Psoas muscle (tissue), 7 donors: ENCODE measurements at regions not wholly inside any gene's neighbourhood (a gene's known extent, or its start where the extent isn't known, plus 50 kb on each side); places are given as distances from the start of the nearest gene placed in this dataset.

Experiments used
- ATAC-seq, 4 donors: fragments of 200-7000 bp; cut with Tn5 transposase; one replicate each; pipeline ENCODE4 v1.9.1; 2020; ENCODE audit warnings: moderate library complexity in 3 of 4, mild to moderate bottlenecking in 2 of 4
- DNase-seq, 2 donors: peaks; one replicate each; pipeline ENCODE4 v3.0.0-alpha.2; 2020
- H3K27ac ChIP-seq: fragments of 200-600 bp; one replicate; pipeline ENCODE4 v1.8.0; 2022
- H3K27me3 ChIP-seq, 3 donors: fragments of 200-600 bp in 1 of 3; one replicate each; pipeline versions ENCODE4 v1.6.1 to v1.8.0; 2013 to 2022; ENCODE audit warnings: low read length in 2 of 3, mild to moderate bottlenecking in 2 of 3, moderate library complexity in 1 of 3; ENCODE audit not compliant: insufficient read depth in 3 of 3
- H3K36me3 ChIP-seq, 2 donors: fragments of 200-600 bp in 1 of 2; one replicate each; pipeline versions ENCODE4 v1.6.1 to v1.8.0; 2013 to 2022; ENCODE audit warnings: low read depth in 1 of 2, mild to moderate bottlenecking in 1 of 2, moderate library complexity in 1 of 2; ENCODE audit not compliant: insufficient read depth in 1 of 2
- H3K4me1 ChIP-seq: fragments of 200-600 bp; one replicate; pipeline ENCODE4 v1.8.0; 2022
- H3K4me3 ChIP-seq: fragments of 200-600 bp; one replicate; pipeline ENCODE4 v1.8.0; 2022; ENCODE audit warnings: mild to moderate bottlenecking
- H3K9me3 ChIP-seq: fragments of 200-600 bp; one replicate; pipeline ENCODE4 v1.8.0; 2022
- CTCF ChIP-seq: fragments of 200-600 bp; IDR thresholded peaks from one replicate; pipeline ENCODE4 v1.8.0; 2022; ENCODE audit warnings: antibody characterized with exemption
- WGBS, 3 donors: extraction: QIAGEN DNeasy Blood & Tissue Kit; methylation state at CpG; one replicate each; pipeline versions ENCODE4 v1.1.6 to v1.1.7; 2013; 5-methylcytosine and 5-hydroxymethylcytosine counted together
- intact Hi-C, 2 donors: fragments of 100-400 bp; cut with DNase I; formaldehyde crosslinking; loops; one replicate each; pipeline versions ENCODE4 v1.11.0 to v1.14.2; 2022
- donor health status: healthy with polysubstance abuse.
- donor health status: DM: no; HTN: no; CAD: no; lungs with moderate emphysema.
- donor health status: Bipolar disorder and iron deficiency.
- donor health status: healthy.
- donor health status: DM: yes; HTN: yes; CAD: no.
- donor health status: DM: no; HTN: no; CAD: no.
- donor health status: DM: yes; HTN: yes; CAD: no.

GRCh38 chr2:45084361-45085020, 75.2 kb upstream of the SIX2 start:
- WGBS, 3 donors, result 68 to 76% (median 73%) methylated on average over 8 of the region's 8 CpGs
- no peaks in the 10 kb centered on the region for H3K9me3 ChIP-seq
- H3K27me3 ChIP-seq, result no peaks in the 10 kb centered on the region
- no peaks in the 10 kb centered on the region for H3K4me1 ChIP-seq
- intact Hi-C loops, result no loop called here
- ATAC-seq, result no peak
- H3K4me3 ChIP-seq, result no peak overlapping the region
- H3K27ac ChIP-seq, result no peak overlapping the region
- no peak for TF ChIP-seq CTCF
- no peaks in the 10 kb centered on the region for H3K36me3 ChIP-seq
- DNase-seq, result no peak

GRCh38 chr2:45083175-45083574, 73.9 kb upstream of the SIX2 start:
- H3K36me3 ChIP-seq, result no peaks in the 10 kb centered on the region
- no peaks in the 10 kb centered on the region for H3K27me3 ChIP-seq
- no peaks in the 10 kb centered on the region for H3K9me3 ChIP-seq
- 53 to 61% (median 58%) methylated on average over 4 of the region's 4 CpGs for WGBS, 3 donors
- ATAC-seq (no peak), DNase-seq (no peak)
- no peak overlapping the region for H3K4me3 ChIP-seq
- intact Hi-C loops, result no loop called here
- no peaks in the 10 kb centered on the region for H3K4me1 ChIP-seq
- no peak overlapping the region for H3K27ac ChIP-seq
- no peak for TF ChIP-seq CTCF

DNA sequence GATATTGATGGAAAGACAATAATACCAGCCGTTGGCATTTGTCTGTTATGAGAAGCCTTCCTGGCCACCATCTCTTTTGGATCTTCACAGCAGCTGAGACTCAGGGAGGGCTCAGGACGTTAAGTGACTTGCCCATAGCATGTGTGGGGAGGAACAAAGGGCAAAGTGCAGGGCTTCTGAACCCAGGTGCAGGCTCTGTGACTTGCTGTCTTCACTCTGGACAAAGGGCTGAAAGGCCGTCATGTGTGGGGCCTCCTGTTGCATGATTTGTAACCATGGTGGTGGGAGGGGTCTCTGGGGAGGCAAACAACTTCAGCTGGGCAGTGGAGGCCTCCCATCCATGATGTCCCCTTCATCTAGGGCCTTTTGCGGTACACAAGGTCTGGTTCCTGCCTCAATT, 65.5 kb upstream of the SIX2 start:
- TF ChIP-seq CTCF, result no peak
- intact Hi-C loops, result no loop called here
- no peak for DNase-seq
- Histone ChIP-seq H3K36me3 (no peaks in the 10 kb centered on the region), H3K4me1 (no peaks in the 10 kb centered on the region), H3K27me3 (no peaks in the 10 kb centered on the region), H3K4me3 (no peak overlapping the region), H3K9me3 (no peaks in the 10 kb centered on the region), H3K27ac (no peak overlapping the region)
- ATAC-seq, result no peak
- 82 to 87% (median 87%) methylated on average over 4 of the region's 4 CpGs for WGBS, 3 donors

DNA sequence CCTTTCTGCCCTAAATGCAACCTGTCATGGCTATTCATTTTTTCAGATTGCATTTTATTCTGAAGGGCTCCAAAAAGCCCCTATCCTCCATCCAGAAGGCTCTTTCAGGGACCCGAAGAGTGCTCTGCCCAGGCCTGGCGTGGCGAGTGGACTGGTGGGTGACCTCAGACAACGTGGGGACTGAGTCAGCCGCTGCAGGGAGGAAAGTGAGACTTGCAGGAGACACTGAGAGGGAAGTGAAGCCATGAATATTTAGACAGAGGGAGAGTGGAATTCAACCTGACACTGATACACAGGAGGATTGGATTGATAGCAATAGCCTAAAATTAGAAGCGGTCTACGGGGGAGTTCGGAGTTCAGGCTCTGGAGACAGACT, 63.6 kb upstream of the SIX2 start:
- Histone ChIP-seq H3K9me3 (no peaks in the 10 kb centered on the region), H3K27ac (no peak overlapping the region), H3K36me3 (no peaks in the 10 kb centered on the region), H3K4me1 (peaks cover 8% of the 10 kb centered on the region), H3K4me3 (no peak overlapping the region), H3K27me3 (no peaks in the 10 kb centered on the region)
- ATAC-seq, result peak; percentile 30 to 65 (median 32)
- intact Hi-C loops, result no loop called here
- WGBS, 3 donors, result 61 to 78% (median 71%) methylated on average over 8 of the region's 8 CpGs
- DNase-seq, result no peak
- TF ChIP-seq CTCF, result no peak
